Left ventricle myocardium superior (tissue), 1 donor: ENCODE measurements at regions not wholly inside any gene's neighbourhood (a gene's known extent, or its start where the extent isn't known, plus 50 kb on each side); places are given as distances from the start of the nearest gene placed in this dataset.
"Not testable (repeated sequence)": the region's sequence is repeated elsewhere in the genome, so short reads cannot be mapped to it uniquely, and the experiment has no call there.

Experiments used
- ATAC-seq: fragments of 200-7000 bp; cut with Tn5 transposase; one replicate; pipeline ENCODE4 v1.9.1; 2020; ENCODE audit warnings: mild to moderate bottlenecking, moderate library complexity
- DNase-seq: peaks from one replicate; pipeline ENCODE4 v3.0.0-alpha.2; 2020
- intact Hi-C: fragments of 100-400 bp; cut with micrococcal nuclease; formaldehyde crosslinking; loops from one replicate; pipeline ENCODE4 v1.11.0; 2022
- donor health status: DM: no; HTN: yes; CAD: no; lungs with severe emphysema.

- ATAC-seq (no peak), DNase-seq (no peak)
- intact Hi-C loops = no loop called here
Measured at GRCh38 chr3:146746190-146746589, 141.0 kb upstream of the PLSCR5 start.

- ATAC-seq (no peak), DNase-seq (no peak)
- intact Hi-C loops = no loop called here
Measured at GRCh38 chr3:146739203-146739671, 134.1 kb upstream of the PLSCR5 start.

- intact Hi-C loops = no loop called here
- ATAC-seq = no peak
Measured at GRCh38 chr3:146732325-146732724, 127.2 kb upstream of the PLSCR5 start.

GRCh38 chr3:146715170-146715569, 110.0 kb upstream of the PLSCR5 start:
- intact Hi-C loops = no loop called here
- DNase-seq = no peak
- no peak for ATAC-seq

More at GRCh38 chr3:146732325-146732724, 127.2 kb upstream of the PLSCR5 start:
- no peak for DNase-seq

- intact Hi-C loops = no loop called here
- DNase-seq = no peak
Measured at GRCh38 chr3:146712806-146713205, 107.7 kb upstream of the PLSCR5 start.

GRCh38 chr3:146709969-146710368, 104.8 kb upstream of the PLSCR5 start:
- intact Hi-C loops = no loop called here
- ATAC-seq (no peak), DNase-seq (no peak)

More at GRCh38 chr3:146712806-146713205, 107.7 kb upstream of the PLSCR5 start:
- no peak for ATAC-seq

GRCh38 chr3:146705225-146705624, 100.1 kb upstream of the PLSCR5 start:
- ATAC-seq = no peak
- intact Hi-C loops = no loop called here
- no peak for DNase-seq

GRCh38 chr3:146702237-146702636, 97.1 kb upstream of the PLSCR5 start:
- intact Hi-C loops = no loop called here
- no peak for DNase-seq

GRCh38 chr3:146701246-146701645, 96.1 kb upstream of the PLSCR5 start:
- intact Hi-C loops = no loop called here
- no peak for DNase-seq
- ATAC-seq = no peak

More at GRCh38 chr3:146702237-146702636, 97.1 kb upstream of the PLSCR5 start:
- ATAC-seq = no peak

GRCh38 chr3:146700025-146700424, 94.9 kb upstream of the PLSCR5 start:
- ATAC-seq, DNase-seq, intact Hi-C loops: not testable (repeated sequence)

GRCh38 chr3:146692254-146692653, 87.1 kb upstream of the PLSCR5 start:
- DNase-seq (no peak), ATAC-seq (no peak)
- intact Hi-C loops = no loop called here

GRCh38 chr3:146685050-146685814, 80.1 kb upstream of the PLSCR5 start:
- DNase-seq (no peak), ATAC-seq (no peak)
- intact Hi-C loops = no loop called here

- ATAC-seq = no peak
- no peak for DNase-seq
- intact Hi-C loops = no loop called here
Measured at GRCh38 chr3:146682171-146682570, 77.0 kb upstream of the PLSCR5 start.

GRCh38 chr3:146680617-146681016, 75.5 kb upstream of the PLSCR5 start:
- intact Hi-C loops = no loop called here
- no peak for ATAC-seq
- no peak for DNase-seq

GRCh38 chr3:146679995-146680394, 74.8 kb upstream of the PLSCR5 start:
- DNase-seq (no peak), ATAC-seq (no peak)
- intact Hi-C loops = no loop called here

GRCh38 chr3:146679191-146679590, 74.0 kb upstream of the PLSCR5 start:
- no peak for DNase-seq
- ATAC-seq = no peak
- intact Hi-C loops = no loop called here

- DNase-seq = no peak
- intact Hi-C loops = no loop called here
- no peak for ATAC-seq
Measured at GRCh38 chr3:146672941-146673340, 67.8 kb upstream of the PLSCR5 start.

GRCh38 chr3:146664403-146664802, 59.3 kb upstream of the PLSCR5 start:
- ATAC-seq (no peak), DNase-seq (no peak)
- intact Hi-C loops = no loop called here

GRCh38 chr3:146658841-146659240, 53.7 kb upstream of the PLSCR5 start:
- DNase-seq = no peak

GRCh38 chr3:146655333-146655996, 50.3 kb upstream of the PLSCR5 start:
- ATAC-seq (no peak), DNase-seq (no peak)
- intact Hi-C loops = no loop called here

More at GRCh38 chr3:146658841-146659240, 53.7 kb upstream of the PLSCR5 start:
- intact Hi-C loops = no loop called here
- ATAC-seq = no peak
